GM23338 (cell line): ENCODE measurements at regions not wholly inside any gene's neighbourhood (a gene's known extent, or its start where the extent isn't known, plus 50 kb on each side); places are given as distances from the start of the nearest gene placed in this dataset.

Source experiments
- ATAC-seq: fragments of 200-7000 bp; cut with Tn5 transposase; 3 replicates; pipeline ENCODE4 v1.9.1; 2020
- DNase-seq: peaks from one replicate; pipeline ENCODE4 v3.0.0-alpha.2; 2015; ENCODE audit warnings: low spot score
- H2AFZ ChIP-seq: fragments of 200-600 bp; sonication (generic); 2 replicates; pipeline ENCODE4 v1.8.0; 2016; ENCODE audit warnings: antibody characterized with exemption, mild to moderate bottlenecking, moderate library complexity
- H3F3A ChIP-seq: fragments of 200-600 bp; sonication (generic); replicated peaks from 2 replicates; pipeline ENCODE4 v1.8.0; 2017; ENCODE audit warnings: antibody characterized with exemption, mixed run types, low read depth
- H3K27ac ChIP-seq: fragments of 200-600 bp; sonication (generic); 2 replicates; pipeline ENCODE4 v1.6.1; 2016; ENCODE audit warnings: low read depth
- H3K27me3 ChIP-seq: fragments of 200-600 bp; sonication (generic); 2 replicates; pipeline ENCODE4 v1.8.0; 2016; ENCODE audit warnings: mild to moderate bottlenecking, mixed run types, moderate library complexity; ENCODE audit not compliant: insufficient read depth
- H3K36me3 ChIP-seq: fragments of 200-600 bp; sonication (generic); 2 replicates; pipeline ENCODE4 v1.8.0; 2016; ENCODE audit warnings: mild to moderate bottlenecking; ENCODE audit not compliant: insufficient read depth
- H3K4me1 ChIP-seq: fragments of 200-600 bp; sonication (generic); 2 replicates; pipeline ENCODE4 v1.8.0; 2016; ENCODE audit warnings: mild to moderate bottlenecking, moderate library complexity; ENCODE audit not compliant: insufficient read depth
- H3K4me2 ChIP-seq: fragments of 200-600 bp; sonication (generic); 2 replicates; pipeline ENCODE4 v1.7.1; 2017; ENCODE audit warnings: mixed run types
- H3K4me3 ChIP-seq: fragments of 200-600 bp; sonication (generic); 2 replicates; pipeline ENCODE4 v1.6.1; 2016; ENCODE audit warnings: mixed run types
- H3K79me2 ChIP-seq: fragments of 200-600 bp; sonication (generic); replicated peaks from 2 replicates; pipeline ENCODE4 v1.8.0; 2017; ENCODE audit warnings: mild to moderate bottlenecking; ENCODE audit not compliant: insufficient read depth
- H3K9me2 ChIP-seq: fragments of 200-600 bp; sonication (generic); 2 replicates; pipeline ENCODE4 v1.8.0; 2017; ENCODE audit not compliant: insufficient read depth
- H4K20me1 ChIP-seq: fragments of 200-600 bp; sonication (generic); replicated peaks from 2 replicates; pipeline ENCODE4 v1.8.0; 2017; ENCODE audit warnings: mild to moderate bottlenecking; ENCODE audit not compliant: insufficient read depth
- H3K27ac Mint-ChIP-seq: 2 replicates; pipeline ENCODE4 v1.8.0; 2020; ENCODE audit warnings: inconsistent platforms, mild to moderate bottlenecking, moderate library complexity, mixed read lengths
- H3K27me3 Mint-ChIP-seq: 3 replicates; pipeline ENCODE4 v1.8.0; 2022; ENCODE audit warnings: low read depth, mild to moderate bottlenecking, moderate library complexity, mixed read lengths, inconsistent platforms; ENCODE audit not compliant: insufficient read depth, poor library complexity
- H3K36me3 Mint-ChIP-seq: 3 replicates; pipeline ENCODE4 v1.8.0; 2021; ENCODE audit warnings: low read depth, mild to moderate bottlenecking, inconsistent platforms, moderate library complexity, mixed read lengths
- H3K4me1 Mint-ChIP-seq: 3 replicates; pipeline ENCODE4 v1.8.0; 2020; ENCODE audit warnings: mild to moderate bottlenecking, inconsistent platforms, mixed read lengths
- H3K4me3 Mint-ChIP-seq: 3 replicates; pipeline ENCODE4 v1.8.0; 2021; ENCODE audit warnings: moderate library complexity, mild to moderate bottlenecking, inconsistent platforms, mixed read lengths
- H3K9me3 Mint-ChIP-seq: 3 replicates; pipeline ENCODE4 v1.8.0; 2020; ENCODE audit warnings: moderate library complexity, mild to moderate bottlenecking, inconsistent platforms, mixed read lengths
- CREB1 ChIP-seq: fragments of 250-450 bp; sonication (Bioruptor Pico); IDR thresholded peaks from 2 replicates; pipeline ENCODE4 v1.5.0; 2020; ENCODE audit warnings: low read depth, mild to moderate bottlenecking, moderate library complexity
- EZH2 ChIP-seq: fragments of 200-600 bp; sonication (generic); IDR thresholded peaks from one replicate; pipeline ENCODE4 v1.8.0; 2017; ENCODE audit warnings: antibody characterized with exemption, mild to moderate bottlenecking, low read depth; ENCODE audit not compliant: unreplicated experiment
- EZH2phosphoT487 ChIP-seq: fragments of 200-600 bp; sonication (generic); IDR thresholded peaks from one replicate; pipeline ENCODE4 v1.8.1; 2018; ENCODE audit warnings: antibody characterized with exemption; ENCODE audit not compliant: unreplicated experiment
- JUNB ChIP-seq: IDR thresholded peaks from one replicate; pipeline ENCODE4 v1.6.1; 2016; ENCODE audit warnings: antibody characterized with exemption; ENCODE audit not compliant: unreplicated experiment
- NANOG ChIP-seq: IDR thresholded peaks from 2 replicates; pipeline ENCODE4 v1.6.1; 2016; ENCODE audit warnings: antibody characterized with exemption, borderline replicate concordance
- POLR2AphosphoS5 ChIP-seq: IDR thresholded peaks from 2 replicates; pipeline ENCODE4 v1.6.1; 2016; ENCODE audit warnings: antibody characterized with exemption, low read depth
- STAT1 ChIP-seq: IDR thresholded peaks from one replicate; pipeline ENCODE4 v1.6.1; 2016; ENCODE audit warnings: antibody characterized with exemption; ENCODE audit not compliant: unreplicated experiment
- ZNF114 ChIP-seq: fragments of 250-450 bp; sonication (Bioruptor Pico); IDR thresholded peaks from 2 replicates; pipeline ENCODE4 v1.5.0; 2020; ENCODE audit warnings: mild to moderate bottlenecking, moderate library complexity
- ZNF331 ChIP-seq: fragments of 250-450 bp; sonication (Bioruptor Pico); IDR thresholded peaks from 2 replicates; pipeline ENCODE4 v1.5.0; 2020; ENCODE audit warnings: low read depth, mild to moderate bottlenecking, moderate library complexity
- TF ChIP-seq, protein P1 (sequence below): IDR thresholded peaks from one replicate; pipeline ENCODE4 v1.6.1; 2018; ENCODE audit warnings: antibody characterized with exemption; ENCODE audit not compliant: unreplicated experiment
- TF ChIP-seq, protein P2 (sequence below): fragments of 250-450 bp; sonication (Bioruptor Pico); IDR thresholded peaks from 2 replicates; pipeline ENCODE4 v1.5.0; 2020; ENCODE audit warnings: mild to moderate bottlenecking, moderate library complexity
- TF ChIP-seq, protein P3 (sequence below), 2 experiments: fragments of 200-600 bp in 1 of 2; sonication (generic) in 1 of 2; conservative IDR thresholded peaks; 2 replicates each; pipeline versions ENCODE4 v1.5.1 to v1.6.1; 2016 to 2017; ENCODE audit warnings: antibody characterized with exemption in 2 of 2, low read depth in 2 of 2, mild to moderate bottlenecking in 2 of 2, moderate library complexity in 1 of 2
- TF ChIP-seq, protein P4 (sequence below): IDR thresholded peaks from 2 replicates; pipeline ENCODE4 v1.6.1; 2016; ENCODE audit warnings: antibody characterized with exemption

DNA sequence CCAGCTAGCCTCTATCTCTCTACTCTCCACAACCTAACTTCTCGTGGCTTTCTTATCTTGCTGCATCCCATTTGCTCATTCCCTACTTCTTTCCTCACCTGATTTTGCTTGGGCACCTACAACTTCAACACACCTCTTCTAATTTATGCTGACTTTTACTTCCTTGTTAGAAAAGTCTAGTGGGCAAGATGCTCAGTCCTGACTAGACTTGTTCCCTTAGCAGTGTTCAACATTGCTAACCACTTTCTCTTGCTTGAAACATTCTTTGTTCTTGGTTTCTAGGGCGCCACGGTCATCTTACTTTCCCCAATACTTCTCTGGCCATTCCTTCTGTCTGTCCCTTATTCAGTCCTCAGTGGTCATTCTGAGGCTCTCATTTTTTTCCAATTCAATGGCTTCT lies 454.7 kb upstream of the CWC22 start:
- H3K9me3 Mint-ChIP-seq = no peaks in the 10 kb centered on the region
- H3K27ac Mint-ChIP-seq = no peak overlapping the region
- Histone ChIP-seq H3K27ac (no peak overlapping the region), H4K20me1 (no peaks in the 10 kb centered on the region), H3F3A (no peaks in the 10 kb centered on the region), H3K4me2 (no peak overlapping the region), H3K9me2 (peaks cover 3% of the 10 kb centered on the region), H3K4me3 (no peak overlapping the region), H3K27me3 (no peaks in the 10 kb centered on the region), H3K36me3 (no peaks in the 10 kb centered on the region), H2AFZ (no peak overlapping the region), H3K79me2 (no peaks in the 10 kb centered on the region), H3K4me1 (no peaks in the 10 kb centered on the region)
- H3K27me3 Mint-ChIP-seq = no peaks in the 10 kb centered on the region
- no peaks in the 10 kb centered on the region for H3K4me1 Mint-ChIP-seq
- DNase-seq = no peak
- H3K36me3 Mint-ChIP-seq = no peaks in the 10 kb centered on the region
- no peak for ATAC-seq
- no peak overlapping the region for H3K4me3 Mint-ChIP-seq
- TF ChIP-seq EZH2 (no peak), ZNF331 (no peak), CREB1 (CRISPR knock-in tag) (no peak), ZNF114 (CRISPR knock-in tag) (no peak), NANOG (no peak), STAT1 (no peak), POLR2AphosphoS5 (no peak), EZH2phosphoT487 (no peak), JUNB (no peak)
- TF ChIP-seq, protein P1, sequence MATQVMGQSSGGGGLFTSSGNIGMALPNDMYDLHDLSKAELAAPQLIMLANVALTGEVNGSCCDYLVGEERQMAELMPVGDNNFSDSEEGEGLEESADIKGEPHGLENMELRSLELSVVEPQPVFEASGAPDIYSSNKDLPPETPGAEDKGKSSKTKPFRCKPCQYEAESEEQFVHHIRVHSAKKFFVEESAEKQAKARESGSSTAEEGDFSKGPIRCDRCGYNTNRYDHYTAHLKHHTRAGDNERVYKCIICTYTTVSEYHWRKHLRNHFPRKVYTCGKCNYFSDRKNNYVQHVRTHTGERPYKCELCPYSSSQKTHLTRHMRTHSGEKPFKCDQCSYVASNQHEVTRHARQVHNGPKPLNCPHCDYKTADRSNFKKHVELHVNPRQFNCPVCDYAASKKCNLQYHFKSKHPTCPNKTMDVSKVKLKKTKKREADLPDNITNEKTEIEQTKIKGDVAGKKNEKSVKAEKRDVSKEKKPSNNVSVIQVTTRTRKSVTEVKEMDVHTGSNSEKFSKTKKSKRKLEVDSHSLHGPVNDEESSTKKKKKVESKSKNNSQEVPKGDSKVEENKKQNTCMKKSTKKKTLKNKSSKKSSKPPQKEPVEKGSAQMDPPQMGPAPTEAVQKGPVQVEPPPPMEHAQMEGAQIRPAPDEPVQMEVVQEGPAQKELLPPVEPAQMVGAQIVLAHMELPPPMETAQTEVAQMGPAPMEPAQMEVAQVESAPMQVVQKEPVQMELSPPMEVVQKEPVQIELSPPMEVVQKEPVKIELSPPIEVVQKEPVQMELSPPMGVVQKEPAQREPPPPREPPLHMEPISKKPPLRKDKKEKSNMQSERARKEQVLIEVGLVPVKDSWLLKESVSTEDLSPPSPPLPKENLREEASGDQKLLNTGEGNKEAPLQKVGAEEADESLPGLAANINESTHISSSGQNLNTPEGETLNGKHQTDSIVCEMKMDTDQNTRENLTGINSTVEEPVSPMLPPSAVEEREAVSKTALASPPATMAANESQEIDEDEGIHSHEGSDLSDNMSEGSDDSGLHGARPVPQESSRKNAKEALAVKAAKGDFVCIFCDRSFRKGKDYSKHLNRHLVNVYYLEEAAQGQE = no peak
- TF ChIP-seq, protein P2, sequence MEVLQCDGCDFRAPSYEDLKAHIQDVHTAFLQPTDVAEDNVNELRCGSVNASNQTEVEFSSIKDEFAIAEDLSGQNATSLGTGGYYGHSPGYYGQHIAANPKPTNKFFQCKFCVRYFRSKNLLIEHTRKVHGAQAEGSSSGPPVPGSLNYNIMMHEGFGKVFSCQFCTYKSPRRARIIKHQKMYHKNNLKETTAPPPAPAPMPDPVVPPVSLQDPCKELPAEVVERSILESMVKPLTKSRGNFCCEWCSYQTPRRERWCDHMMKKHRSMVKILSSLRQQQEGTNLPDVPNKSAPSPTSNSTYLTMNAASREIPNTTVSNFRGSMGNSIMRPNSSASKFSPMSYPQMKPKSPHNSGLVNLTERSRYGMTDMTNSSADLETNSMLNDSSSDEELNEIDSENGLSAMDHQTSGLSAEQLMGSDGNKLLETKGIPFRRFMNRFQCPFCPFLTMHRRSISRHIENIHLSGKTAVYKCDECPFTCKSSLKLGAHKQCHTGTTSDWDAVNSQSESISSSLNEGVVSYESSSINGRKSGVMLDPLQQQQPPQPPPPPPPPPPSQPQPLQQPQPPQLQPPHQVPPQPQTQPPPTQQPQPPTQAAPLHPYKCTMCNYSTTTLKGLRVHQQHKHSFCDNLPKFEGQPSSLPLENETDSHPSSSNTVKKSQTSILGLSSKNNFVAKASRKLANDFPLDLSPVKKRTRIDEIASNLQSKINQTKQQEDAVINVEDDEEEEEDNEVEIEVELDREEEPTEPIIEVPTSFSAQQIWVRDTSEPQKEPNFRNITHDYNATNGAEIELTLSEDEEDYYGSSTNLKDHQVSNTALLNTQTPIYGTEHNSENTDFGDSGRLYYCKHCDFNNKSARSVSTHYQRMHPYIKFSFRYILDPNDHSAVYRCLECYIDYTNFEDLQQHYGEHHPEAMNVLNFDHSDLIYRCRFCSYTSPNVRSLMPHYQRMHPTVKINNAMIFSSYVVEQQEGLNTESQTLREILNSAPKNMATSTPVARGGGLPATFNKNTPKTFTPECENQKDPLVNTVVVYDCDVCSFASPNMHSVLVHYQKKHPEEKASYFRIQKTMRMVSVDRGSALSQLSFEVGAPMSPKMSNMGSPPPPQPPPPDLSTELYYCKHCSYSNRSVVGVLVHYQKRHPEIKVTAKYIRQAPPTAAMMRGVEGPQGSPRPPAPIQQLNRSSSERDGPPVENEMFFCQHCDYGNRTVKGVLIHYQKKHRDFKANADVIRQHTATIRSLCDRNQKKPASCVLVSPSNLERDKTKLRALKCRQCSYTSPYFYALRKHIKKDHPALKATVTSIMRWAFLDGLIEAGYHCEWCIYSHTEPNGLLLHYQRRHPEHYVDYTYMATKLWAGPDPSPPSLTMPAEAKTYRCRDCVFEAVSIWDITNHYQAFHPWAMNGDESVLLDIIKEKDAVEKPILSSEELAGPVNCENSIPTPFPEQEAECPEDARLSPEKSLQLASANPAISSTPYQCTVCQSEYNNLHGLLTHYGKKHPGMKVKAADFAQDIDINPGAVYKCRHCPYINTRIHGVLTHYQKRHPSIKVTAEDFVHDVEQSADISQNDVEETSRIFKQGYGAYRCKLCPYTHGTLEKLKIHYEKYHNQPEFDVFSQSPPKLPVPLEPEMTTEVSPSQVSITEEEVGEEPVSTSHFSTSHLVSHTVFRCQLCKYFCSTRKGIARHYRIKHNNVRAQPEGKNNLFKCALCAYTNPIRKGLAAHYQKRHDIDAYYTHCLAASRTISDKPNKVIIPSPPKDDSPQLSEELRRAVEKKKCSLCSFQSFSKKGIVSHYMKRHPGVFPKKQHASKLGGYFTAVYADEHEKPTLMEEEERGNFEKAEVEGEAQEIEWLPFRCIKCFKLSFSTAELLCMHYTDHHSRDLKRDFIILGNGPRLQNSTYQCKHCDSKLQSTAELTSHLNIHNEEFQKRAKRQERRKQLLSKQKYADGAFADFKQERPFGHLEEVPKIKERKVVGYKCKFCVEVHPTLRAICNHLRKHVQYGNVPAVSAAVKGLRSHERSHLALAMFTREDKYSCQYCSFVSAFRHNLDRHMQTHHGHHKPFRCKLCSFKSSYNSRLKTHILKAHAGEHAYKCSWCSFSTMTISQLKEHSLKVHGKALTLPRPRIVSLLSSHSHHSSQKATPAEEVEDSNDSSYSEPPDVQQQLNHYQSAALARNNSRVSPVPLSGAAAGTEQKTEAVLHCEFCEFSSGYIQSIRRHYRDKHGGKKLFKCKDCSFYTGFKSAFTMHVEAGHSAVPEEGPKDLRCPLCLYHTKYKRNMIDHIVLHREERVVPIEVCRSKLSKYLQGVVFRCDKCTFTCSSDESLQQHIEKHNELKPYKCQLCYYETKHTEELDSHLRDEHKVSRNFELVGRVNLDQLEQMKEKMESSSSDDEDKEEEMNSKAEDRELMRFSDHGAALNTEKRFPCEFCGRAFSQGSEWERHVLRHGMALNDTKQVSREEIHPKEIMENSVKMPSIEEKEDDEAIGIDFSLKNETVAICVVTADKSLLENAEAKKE (CRISPR knock-in tag) = no peak
- TF ChIP-seq, protein P3, sequence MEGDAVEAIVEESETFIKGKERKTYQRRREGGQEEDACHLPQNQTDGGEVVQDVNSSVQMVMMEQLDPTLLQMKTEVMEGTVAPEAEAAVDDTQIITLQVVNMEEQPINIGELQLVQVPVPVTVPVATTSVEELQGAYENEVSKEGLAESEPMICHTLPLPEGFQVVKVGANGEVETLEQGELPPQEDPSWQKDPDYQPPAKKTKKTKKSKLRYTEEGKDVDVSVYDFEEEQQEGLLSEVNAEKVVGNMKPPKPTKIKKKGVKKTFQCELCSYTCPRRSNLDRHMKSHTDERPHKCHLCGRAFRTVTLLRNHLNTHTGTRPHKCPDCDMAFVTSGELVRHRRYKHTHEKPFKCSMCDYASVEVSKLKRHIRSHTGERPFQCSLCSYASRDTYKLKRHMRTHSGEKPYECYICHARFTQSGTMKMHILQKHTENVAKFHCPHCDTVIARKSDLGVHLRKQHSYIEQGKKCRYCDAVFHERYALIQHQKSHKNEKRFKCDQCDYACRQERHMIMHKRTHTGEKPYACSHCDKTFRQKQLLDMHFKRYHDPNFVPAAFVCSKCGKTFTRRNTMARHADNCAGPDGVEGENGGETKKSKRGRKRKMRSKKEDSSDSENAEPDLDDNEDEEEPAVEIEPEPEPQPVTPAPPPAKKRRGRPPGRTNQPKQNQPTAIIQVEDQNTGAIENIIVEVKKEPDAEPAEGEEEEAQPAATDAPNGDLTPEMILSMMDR (conservative IDR thresholded peaks at IDR 0.05; ENCODE audit: low read depth in 2 of 2) = no peak
- TF ChIP-seq, protein P4, sequence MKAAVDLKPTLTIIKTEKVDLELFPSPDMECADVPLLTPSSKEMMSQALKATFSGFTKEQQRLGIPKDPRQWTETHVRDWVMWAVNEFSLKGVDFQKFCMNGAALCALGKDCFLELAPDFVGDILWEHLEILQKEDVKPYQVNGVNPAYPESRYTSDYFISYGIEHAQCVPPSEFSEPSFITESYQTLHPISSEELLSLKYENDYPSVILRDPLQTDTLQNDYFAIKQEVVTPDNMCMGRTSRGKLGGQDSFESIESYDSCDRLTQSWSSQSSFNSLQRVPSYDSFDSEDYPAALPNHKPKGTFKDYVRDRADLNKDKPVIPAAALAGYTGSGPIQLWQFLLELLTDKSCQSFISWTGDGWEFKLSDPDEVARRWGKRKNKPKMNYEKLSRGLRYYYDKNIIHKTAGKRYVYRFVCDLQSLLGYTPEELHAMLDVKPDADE = no peak
